ENCODE measurements at regions not wholly inside any gene's neighbourhood (a gene's known extent, or its start where the extent isn't known, plus 50 kb on each side); places are given as distances from the start of the nearest gene placed in this dataset.

DNA sequence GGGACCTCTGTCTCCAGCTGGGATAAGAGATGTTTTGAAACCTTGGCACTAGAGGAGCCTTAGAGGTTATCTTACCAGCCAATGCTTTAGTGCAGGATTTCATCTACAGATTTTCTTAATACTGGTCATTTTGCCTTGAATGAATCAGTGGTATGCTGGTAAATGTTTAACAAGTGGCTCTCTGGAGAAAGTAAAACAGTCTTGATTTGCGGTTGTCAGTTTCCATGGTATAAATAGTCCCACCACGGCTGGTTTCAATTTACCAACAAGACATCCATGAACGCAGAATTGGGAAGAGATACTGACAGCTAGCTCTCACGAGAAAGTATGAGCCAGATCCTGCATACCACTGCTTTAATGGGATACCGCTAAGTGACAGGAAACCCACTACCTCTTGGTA lies 56.7 kb upstream of the CXCL14 start:
- Mint-ChIP-seq H3K27me3 (ENCODE audit: low read depth) (peaks cover 10% of the 10 kb centered on the region), H3K36me3 (ENCODE audit: low read depth) (no peaks in the 10 kb centered on the region), H3K9me3 (peaks cover 10% of the 10 kb centered on the region), H3K4me1 (peaks cover 48% of the 10 kb centered on the region), H3K4me3 (no peak overlapping the region), H3K27ac (peak overlapping the region in 2 of 3 experiments; percentile 53 to 69)
- TF ChIP-seq, protein P1, sequence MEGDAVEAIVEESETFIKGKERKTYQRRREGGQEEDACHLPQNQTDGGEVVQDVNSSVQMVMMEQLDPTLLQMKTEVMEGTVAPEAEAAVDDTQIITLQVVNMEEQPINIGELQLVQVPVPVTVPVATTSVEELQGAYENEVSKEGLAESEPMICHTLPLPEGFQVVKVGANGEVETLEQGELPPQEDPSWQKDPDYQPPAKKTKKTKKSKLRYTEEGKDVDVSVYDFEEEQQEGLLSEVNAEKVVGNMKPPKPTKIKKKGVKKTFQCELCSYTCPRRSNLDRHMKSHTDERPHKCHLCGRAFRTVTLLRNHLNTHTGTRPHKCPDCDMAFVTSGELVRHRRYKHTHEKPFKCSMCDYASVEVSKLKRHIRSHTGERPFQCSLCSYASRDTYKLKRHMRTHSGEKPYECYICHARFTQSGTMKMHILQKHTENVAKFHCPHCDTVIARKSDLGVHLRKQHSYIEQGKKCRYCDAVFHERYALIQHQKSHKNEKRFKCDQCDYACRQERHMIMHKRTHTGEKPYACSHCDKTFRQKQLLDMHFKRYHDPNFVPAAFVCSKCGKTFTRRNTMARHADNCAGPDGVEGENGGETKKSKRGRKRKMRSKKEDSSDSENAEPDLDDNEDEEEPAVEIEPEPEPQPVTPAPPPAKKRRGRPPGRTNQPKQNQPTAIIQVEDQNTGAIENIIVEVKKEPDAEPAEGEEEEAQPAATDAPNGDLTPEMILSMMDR (IDR thresholded peaks at IDR 0.05; ENCODE audit: unreplicated experiment in 3 of 3), result no peak

- H3K27me3 Mint-ChIP-seq (ENCODE audit: low read depth), result peaks cover 26% of the 10 kb centered on the region
- H3K9me3 Mint-ChIP-seq, result peaks cover 4% of the 10 kb centered on the region
- peaks cover 48% of the 10 kb centered on the region for H3K4me1 Mint-ChIP-seq
- TF ChIP-seq, protein P1 (IDR thresholded peaks at IDR 0.05; ENCODE audit: unreplicated experiment in 3 of 3), result no peak
- H3K4me3 Mint-ChIP-seq, result peak overlapping the region in 2 of 3 experiments; percentile 4 to 18
- peak overlapping the region; percentile 11 to 62 (median 38) for H3K27ac Mint-ChIP-seq
- H3K36me3 Mint-ChIP-seq (ENCODE audit: low read depth), result no peaks in the 10 kb centered on the region
Measured at GRCh38 chr5:135632798-135633197, 54.0 kb upstream of the CXCL14 start.

DNA sequence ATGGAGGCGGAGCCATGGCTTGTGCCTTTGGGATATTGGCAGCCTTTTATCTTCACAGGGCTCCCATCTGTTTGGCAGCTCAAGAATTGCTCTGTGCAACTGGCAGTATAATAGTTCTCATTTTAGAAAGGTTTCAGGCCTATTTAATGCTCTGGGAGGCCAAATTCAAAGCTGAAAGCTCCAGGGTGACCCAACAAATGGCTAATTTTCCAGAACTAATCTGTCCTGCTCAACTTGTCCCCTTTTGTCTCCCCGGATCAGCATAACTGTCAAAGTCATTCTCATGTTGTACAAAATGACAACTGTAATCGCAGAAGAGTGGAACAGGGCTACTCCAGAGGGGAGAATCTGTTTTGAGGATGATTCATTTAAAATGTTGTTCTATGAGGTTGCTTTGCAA lies 52.6 kb upstream of the CXCL14 start:
- Mint-ChIP-seq H3K27ac (no peak overlapping the region), H3K36me3 (ENCODE audit: low read depth) (no peaks in the 10 kb centered on the region), H3K4me3 (no peak overlapping the region), H3K9me3 (peaks cover 4% of the 10 kb centered on the region), H3K4me1 (peaks cover 43% of the 10 kb centered on the region), H3K27me3 (ENCODE audit: low read depth) (peaks cover 27% of the 10 kb centered on the region)
- TF ChIP-seq, protein P1 (IDR thresholded peaks at IDR 0.05; ENCODE audit: unreplicated experiment in 3 of 3), result no peak

DNA sequence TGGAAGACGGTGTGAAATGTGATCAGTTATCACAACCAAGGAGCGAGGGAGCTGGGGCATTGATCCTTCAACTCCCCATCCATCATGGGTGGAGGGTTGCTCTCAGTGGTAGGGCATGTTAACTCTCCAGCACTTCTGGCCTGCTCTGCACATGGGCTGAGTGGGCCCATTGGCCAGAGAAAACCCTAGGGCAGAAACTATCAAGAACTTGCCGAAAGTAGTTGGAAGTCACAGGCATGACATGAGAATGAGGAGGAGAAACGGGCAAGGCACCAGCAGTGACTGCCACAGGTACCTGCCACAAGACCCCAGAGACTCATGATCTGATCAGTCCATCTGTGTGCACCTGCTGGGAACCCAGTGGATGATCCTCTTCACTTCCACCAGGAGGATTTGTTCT lies 50.9 kb upstream of the CXCL14 start:
- no peak overlapping the region for H3K4me3 Mint-ChIP-seq
- peaks cover 28% of the 10 kb centered on the region for H3K4me1 Mint-ChIP-seq
- H3K27ac Mint-ChIP-seq, result peak overlapping the region in 1 of 3 experiments; percentile 43
- peaks cover 4% of the 10 kb centered on the region for H3K9me3 Mint-ChIP-seq
- peaks cover 32% of the 10 kb centered on the region for H3K27me3 Mint-ChIP-seq (ENCODE audit: low read depth)
- H3K36me3 Mint-ChIP-seq (ENCODE audit: low read depth), result no peaks in the 10 kb centered on the region
- TF ChIP-seq, protein P1 (IDR thresholded peaks at IDR 0.05; ENCODE audit: unreplicated experiment in 3 of 3), result no peak

GRCh38 chr5:135628771-135629563 lies 50.2 kb upstream of the CXCL14 start:
- TF ChIP-seq, protein P1 (IDR thresholded peaks at IDR 0.05; ENCODE audit: unreplicated experiment in 3 of 3), result no peak
- Mint-ChIP-seq H3K27me3 (ENCODE audit: low read depth) (peaks cover 32% of the 10 kb centered on the region), H3K4me1 (peaks cover 23% of the 10 kb centered on the region), H3K36me3 (ENCODE audit: low read depth) (no peaks in the 10 kb centered on the region), H3K27ac (peak overlapping the region in 1 of 3 experiments; percentile 43), H3K9me3 (peaks cover 2% of the 10 kb centered on the region), H3K4me3 (no peak overlapping the region)

All from nephron (organoid).